H9 (cell line): ENCODE measurements at regions not wholly inside any gene's neighbourhood (a gene's known extent, or its start where the extent isn't known, plus 50 kb on each side); places are given as distances from the start of the nearest gene placed in this dataset.

Source experiments
- DNase-seq: peaks from one replicate; pipeline ENCODE4 v3.0.0-alpha.2; 2017
- H2AFZ ChIP-seq: one replicate; pipeline ENCODE4 v1.6.1; 2013; ENCODE audit warnings: mild to moderate bottlenecking, low read length, control low read depth, moderate library complexity
- H2AK5ac ChIP-seq: 2 replicates; pipeline ENCODE4 v1.6.1; 2013; ENCODE audit warnings: low read length, control low read depth, mixed read lengths; ENCODE audit not compliant: insufficient read length
- H2BK120ac ChIP-seq: one replicate; pipeline ENCODE4 v1.6.1; 2013; ENCODE audit warnings: low read depth, mild to moderate bottlenecking, low read length, control low read depth, inconsistent platforms; ENCODE audit not compliant: poor library complexity, severe bottlenecking
- H2BK12ac ChIP-seq: 2 replicates; pipeline ENCODE4 v1.6.1; 2013; ENCODE audit warnings: low read length, control low read depth, mixed read lengths, low read depth; ENCODE audit not compliant: insufficient read length
- H2BK15ac ChIP-seq: 2 replicates; pipeline ENCODE4 v1.6.1; 2013; ENCODE audit warnings: low read depth, low read length, control low read depth
- H2BK20ac ChIP-seq: one replicate; pipeline ENCODE4 v1.6.1; 2013; ENCODE audit warnings: low read depth, mild to moderate bottlenecking, low read length, control low read depth, inconsistent platforms; ENCODE audit not compliant: poor library complexity, severe bottlenecking
- H2BK5ac ChIP-seq: 2 replicates; pipeline ENCODE4 v1.6.1; 2013; ENCODE audit warnings: low read length, control low read depth, mixed read lengths; ENCODE audit not compliant: insufficient read length
- H3K14ac ChIP-seq: 2 replicates; pipeline ENCODE4 v1.6.1; 2013; ENCODE audit warnings: low read length, control low read depth; ENCODE audit not compliant: insufficient read depth
- H3K18ac ChIP-seq: 2 replicates; pipeline ENCODE4 v1.6.1; 2013; ENCODE audit warnings: low read depth, mild to moderate bottlenecking, mixed read lengths, low read length, control low read depth; ENCODE audit not compliant: insufficient read length
- H3K23ac ChIP-seq: 2 replicates; pipeline ENCODE4 v1.6.1; 2013; ENCODE audit warnings: low read length, control low read depth, mixed read lengths, low read depth; ENCODE audit not compliant: insufficient read length
- H3K23me2 ChIP-seq: 2 replicates; pipeline ENCODE4 v1.6.1; 2013; ENCODE audit warnings: low read depth, mild to moderate bottlenecking, mixed read lengths, low read length, control low read depth; ENCODE audit not compliant: insufficient read length, poor library complexity, severe bottlenecking
- H3K27ac ChIP-seq: 2 replicates; pipeline ENCODE4 v1.5.1; 2013; ENCODE audit warnings: low read length, control low read depth, mixed read lengths, low read depth; ENCODE audit not compliant: insufficient read length
- H3K27me3 ChIP-seq: 2 replicates; pipeline ENCODE4 v1.6.1; 2013; ENCODE audit warnings: low read length, control low read depth, inconsistent platforms; ENCODE audit not compliant: insufficient read depth
- H3K4ac ChIP-seq: 2 replicates; pipeline ENCODE4 v1.6.1; 2013; ENCODE audit warnings: low read depth, mild to moderate bottlenecking, control low read depth, inconsistent platforms, low read length, moderate library complexity
- H3K4me1 ChIP-seq: 2 replicates; pipeline ENCODE4 v1.6.1; 2013; ENCODE audit warnings: low read length, control low read depth, inconsistent platforms; ENCODE audit not compliant: insufficient read depth
- H3K4me2 ChIP-seq: 2 replicates; pipeline ENCODE4 v1.6.1; 2013; ENCODE audit warnings: low read length, control low read depth, mixed read lengths; ENCODE audit not compliant: insufficient read length, insufficient read depth
- H3K56ac ChIP-seq: 2 replicates; pipeline ENCODE4 v1.6.1; 2013; ENCODE audit warnings: low read depth, mild to moderate bottlenecking, mixed read lengths, low read length, control low read depth; ENCODE audit not compliant: insufficient read length
- H3K79me1 ChIP-seq: 2 replicates; pipeline ENCODE4 v1.6.1; 2013; ENCODE audit warnings: low read depth, mild to moderate bottlenecking, moderate library complexity, low read length, control low read depth, inconsistent platforms; ENCODE audit not compliant: insufficient read depth, poor library complexity, severe bottlenecking
- H3K79me2 ChIP-seq: 2 replicates; pipeline ENCODE4 v1.6.1; 2013; ENCODE audit warnings: low read length, control low read depth, inconsistent platforms; ENCODE audit not compliant: insufficient read depth
- H3K9ac ChIP-seq: 2 replicates; pipeline ENCODE4 v1.6.1; 2013; ENCODE audit warnings: low read length, control low read depth, mixed read lengths; ENCODE audit not compliant: insufficient read length; ENCODE audit errors: extremely low read depth
- H3K9me3 ChIP-seq: one replicate; pipeline ENCODE4 v1.6.1; 2013; ENCODE audit warnings: low read depth, low read length, inconsistent platforms; ENCODE audit not compliant: control insufficient read depth
- H3T11ph ChIP-seq: one replicate; pipeline ENCODE4 v1.6.1; 2013; ENCODE audit warnings: mild to moderate bottlenecking, low read length, control low read depth, inconsistent platforms
- H4K20me1 ChIP-seq: one replicate; pipeline ENCODE4 v1.6.1; 2013; ENCODE audit not compliant: control insufficient read depth, insufficient read length, insufficient read depth
- H4K5ac ChIP-seq: 2 replicates; pipeline ENCODE4 v1.6.1; 2013; ENCODE audit warnings: low read depth, mild to moderate bottlenecking, mixed read lengths, low read length, control low read depth; ENCODE audit not compliant: insufficient read length
- H4K8ac ChIP-seq: replicated peaks from 2 replicates; pipeline ENCODE4 v1.6.1; 2013; ENCODE audit warnings: low read length, control low read depth, mixed read lengths, low read depth; ENCODE audit not compliant: insufficient read length
- H4K91ac ChIP-seq: 2 replicates; pipeline ENCODE4 v1.6.1; 2013; ENCODE audit warnings: low read depth, mild to moderate bottlenecking, moderate library complexity, mixed read lengths, low read length, control low read depth; ENCODE audit not compliant: insufficient read length
- H3K27ac Mint-ChIP-seq, 3 experiments: 2 replicates in 2 of 3; 3 replicates in 1 of 3; pipeline ENCODE4 v1.8.0; 2020 to 2021; ENCODE audit warnings: mixed read lengths in 3 of 3, mild to moderate bottlenecking in 1 of 3, moderate library complexity in 1 of 3
- H3K27me3 Mint-ChIP-seq: 2 replicates; pipeline ENCODE4 v1.8.0; 2021; ENCODE audit warnings: low read depth, mild to moderate bottlenecking, moderate library complexity, mixed read lengths
- H3K36me3 Mint-ChIP-seq, 3 experiments: 2 replicates in 2 of 3; 3 replicates in 1 of 3; pipeline ENCODE4 v1.8.0; 2020 to 2021; ENCODE audit warnings: low read depth in 3 of 3, mixed read lengths in 3 of 3; ENCODE audit not compliant: insufficient read depth in 1 of 3
- H3K4me1 Mint-ChIP-seq, 2 experiments: 2 replicates each; pipeline ENCODE4 v1.8.0; 2020; ENCODE audit warnings: mixed read lengths in 2 of 2
- H3K4me3 Mint-ChIP-seq, 2 experiments: 2 replicates in 1 of 2; 3 replicates in 1 of 2; pipeline ENCODE4 v1.8.0; 2020 to 2021; ENCODE audit warnings: mild to moderate bottlenecking in 2 of 2, mixed read lengths in 2 of 2, moderate library complexity in 1 of 2
- H3K9me3 Mint-ChIP-seq, 2 experiments: 2 replicates in 1 of 2; 3 replicates in 1 of 2; pipeline ENCODE4 v1.8.0; 2020; ENCODE audit warnings: mild to moderate bottlenecking in 2 of 2, mixed read lengths in 2 of 2, moderate library complexity in 1 of 2
- CTCF ChIP-seq: fragments of 200-600 bp; sonication (generic); conservative IDR thresholded peaks from 3 replicates; pipeline ENCODE4 v1.8.0; 2021; ENCODE audit warnings: antibody characterized with exemption, mild to moderate bottlenecking
- WGBS: extraction: QIAGEN DNeasy Blood & Tissue Kit; methylation state at CpG from one replicate; pipeline ENCODE4 v1.1.7; 2013; ENCODE audit warnings: missing lambda C conversion rate, low lambda C conversion rate, mixed read lengths; ENCODE audit not compliant: insufficient read length; ENCODE audit errors: extremely low coverage; 5-methylcytosine and 5-hydroxymethylcytosine counted together

GRCh38 chr10:43827853-43828252, 179.2 kb upstream of the ZNF32 start:
- TF ChIP-seq CTCF: no peak
- Histone ChIP-seq H2BK12ac (no peak overlapping the region), H2AK5ac (no peak overlapping the region), H4K8ac (no peak overlapping the region), H2BK120ac (no peak overlapping the region), H3K27ac (no peak overlapping the region), H2BK15ac (no peak overlapping the region), H3K23me2 (no peaks in the 10 kb centered on the region), H3K18ac (no peak overlapping the region), H2BK5ac (no peak overlapping the region), H2AFZ (no peak overlapping the region), H3T11ph (no peak overlapping the region), H3K14ac (no peak overlapping the region), H3K79me1 (no peaks in the 10 kb centered on the region), H2BK20ac (no peak overlapping the region), H3K23ac (no peak overlapping the region), H4K20me1 (no peaks in the 10 kb centered on the region), H4K91ac (no peak overlapping the region), H3K79me2 (no peaks in the 10 kb centered on the region), H3K4me2 (no peak overlapping the region), H3K9ac (no peak overlapping the region), H3K9me3 (no peaks in the 10 kb centered on the region), H3K27me3 (no peaks in the 10 kb centered on the region), H3K4me1 (no peaks in the 10 kb centered on the region; the same call in 1 of the 2 replicates), H3K56ac (no peak overlapping the region), H3K4ac (no peak overlapping the region), H4K5ac (no peak overlapping the region)
- Mint-ChIP-seq H3K27me3 (peaks cover 10% of the 10 kb centered on the region), H3K4me3 (no peak overlapping the region), H3K27ac (no peak overlapping the region), H3K36me3 (no peaks in the 10 kb centered on the region), H3K9me3 (peaks cover 6 to 12% of the 10 kb centered on the region in 2 experiments; a peak in 4 of 5 replicates), H3K4me1 (no peaks in the 10 kb centered on the region)
- whole genome bisulfite sequencing: no CpG with 5 or more reads among the region's 1 CpG
- DNase-seq: no peak
